HepG2 (cell line): ENCODE measurements at regions not wholly inside any gene's neighbourhood (a gene's known extent, or its start where the extent isn't known, plus 50 kb on each side); places are given as distances from the start of the nearest gene placed in this dataset.

Experiments used
- AGO2 ChIP-seq: fragments of 200-400 bp; formaldehyde crosslinking; optimal IDR thresholded peaks from 2 replicates; pipeline ENCODE3; 2017; ENCODE audit warnings: mild to moderate bottlenecking, low read depth, low read length, moderate library complexity
- BCL6 ChIP-seq: IDR thresholded peaks from 2 replicates; pipeline ENCODE4 v1.6.1; 2016; ENCODE audit warnings: missing genetic modification reagents, missing compliant biosample characterization
- CREB1 ChIP-seq, 2 experiments: fragments of 450-650 bp in 1 of 2; IDR thresholded peaks; 2 replicates each; pipeline ENCODE4 v1.6.1; 2016 to 2017; ENCODE audit warnings: control low read depth in 1 of 2, mild to moderate bottlenecking in 1 of 2, missing compliant biosample characterization in 1 of 2, missing genetic modification characterization in 1 of 2
- JUND ChIP-seq: sonication (generic); formaldehyde crosslinking; IDR thresholded peaks from 2 replicates; pipeline ENCODE4 v1.8.0; 2022; ENCODE audit warnings: mild to moderate bottlenecking, missing genetic modification reagents
- MXI1 ChIP-seq: IDR thresholded peaks from 3 replicates; pipeline ENCODE4 v1.6.1; 2012; ENCODE audit warnings: low read depth, low read length, inconsistent platforms, borderline replicate concordance
- NCOR1 ChIP-seq: fragments of 200-600 bp; sonication (generic); IDR thresholded peaks from 2 replicates; pipeline ENCODE4 v1.7.0; 2017; ENCODE audit warnings: antibody characterized with exemption, low read length, borderline replicate concordance
- POLR2A ChIP-seq, 2 experiments: IDR thresholded peaks; 2 replicates each; pipeline ENCODE4 v1.6.1; 2011; ENCODE audit warnings: low read depth in 2 of 2, low read length in 2 of 2, mild to moderate bottlenecking in 1 of 2, moderate library complexity in 1 of 2; ENCODE audit not compliant: insufficient read depth in 1 of 2
- ZNF629 ChIP-seq: sonication (generic); formaldehyde crosslinking; conservative IDR thresholded peaks from 2 replicates; pipeline ENCODE4 v1.5.0; 2020; ENCODE audit warnings: missing genetic modification reagents
- TF ChIP-seq, protein P1 (sequence below): IDR thresholded peaks from 2 replicates; pipeline ENCODE4 v1.6.1; 2016; ENCODE audit warnings: low read depth, missing genetic modification reagents, missing compliant biosample characterization
- TF ChIP-seq, protein P2 (sequence below), 2 experiments: fragments of 450-650 bp in 1 of 2; sonication (generic) in 1 of 2; formaldehyde crosslinking; IDR thresholded peaks; 2 replicates each; pipeline versions ENCODE4 v1.5.0 to v1.8.0; 2020 to 2022; ENCODE audit warnings: mild to moderate bottlenecking in 1 of 2, missing genetic modification reagents in 1 of 2
- TF ChIP-seq, protein P3 (sequence below): sonication (generic); formaldehyde crosslinking; IDR thresholded peaks from 2 replicates; pipeline ENCODE4 v1.9.0; 2021; ENCODE audit warnings: missing genetic modification reagents, mild to moderate bottlenecking, borderline replicate concordance
- TF ChIP-seq, protein P4 (sequence below): sonication (generic); formaldehyde crosslinking; IDR thresholded peaks from 2 replicates; pipeline ENCODE4 v1.5.0; 2020; ENCODE audit warnings: mild to moderate bottlenecking, missing genetic modification reagents, moderate library complexity

DNA sequence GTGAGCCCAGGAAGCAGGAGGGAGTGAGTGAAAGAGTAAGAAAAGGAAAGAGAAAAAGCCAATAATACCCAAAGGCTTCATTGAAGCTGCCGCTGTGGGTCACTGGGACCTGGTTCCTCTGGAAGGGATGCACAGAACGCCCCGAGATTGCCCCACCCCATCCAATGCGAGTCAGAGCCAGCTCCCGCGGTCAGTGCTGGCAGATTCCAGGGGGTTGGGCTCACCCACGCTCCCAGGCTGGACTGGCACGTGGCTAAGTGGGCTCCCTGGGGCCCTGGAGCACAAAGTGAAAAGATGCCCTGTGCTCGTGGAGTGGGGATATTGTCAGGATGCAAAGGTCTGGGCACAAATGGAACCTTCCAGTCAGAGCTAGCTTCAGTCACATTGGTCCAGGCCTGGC, 117.0 kb downstream of the OAT start:
- TF ChIP-seq, protein P1, sequence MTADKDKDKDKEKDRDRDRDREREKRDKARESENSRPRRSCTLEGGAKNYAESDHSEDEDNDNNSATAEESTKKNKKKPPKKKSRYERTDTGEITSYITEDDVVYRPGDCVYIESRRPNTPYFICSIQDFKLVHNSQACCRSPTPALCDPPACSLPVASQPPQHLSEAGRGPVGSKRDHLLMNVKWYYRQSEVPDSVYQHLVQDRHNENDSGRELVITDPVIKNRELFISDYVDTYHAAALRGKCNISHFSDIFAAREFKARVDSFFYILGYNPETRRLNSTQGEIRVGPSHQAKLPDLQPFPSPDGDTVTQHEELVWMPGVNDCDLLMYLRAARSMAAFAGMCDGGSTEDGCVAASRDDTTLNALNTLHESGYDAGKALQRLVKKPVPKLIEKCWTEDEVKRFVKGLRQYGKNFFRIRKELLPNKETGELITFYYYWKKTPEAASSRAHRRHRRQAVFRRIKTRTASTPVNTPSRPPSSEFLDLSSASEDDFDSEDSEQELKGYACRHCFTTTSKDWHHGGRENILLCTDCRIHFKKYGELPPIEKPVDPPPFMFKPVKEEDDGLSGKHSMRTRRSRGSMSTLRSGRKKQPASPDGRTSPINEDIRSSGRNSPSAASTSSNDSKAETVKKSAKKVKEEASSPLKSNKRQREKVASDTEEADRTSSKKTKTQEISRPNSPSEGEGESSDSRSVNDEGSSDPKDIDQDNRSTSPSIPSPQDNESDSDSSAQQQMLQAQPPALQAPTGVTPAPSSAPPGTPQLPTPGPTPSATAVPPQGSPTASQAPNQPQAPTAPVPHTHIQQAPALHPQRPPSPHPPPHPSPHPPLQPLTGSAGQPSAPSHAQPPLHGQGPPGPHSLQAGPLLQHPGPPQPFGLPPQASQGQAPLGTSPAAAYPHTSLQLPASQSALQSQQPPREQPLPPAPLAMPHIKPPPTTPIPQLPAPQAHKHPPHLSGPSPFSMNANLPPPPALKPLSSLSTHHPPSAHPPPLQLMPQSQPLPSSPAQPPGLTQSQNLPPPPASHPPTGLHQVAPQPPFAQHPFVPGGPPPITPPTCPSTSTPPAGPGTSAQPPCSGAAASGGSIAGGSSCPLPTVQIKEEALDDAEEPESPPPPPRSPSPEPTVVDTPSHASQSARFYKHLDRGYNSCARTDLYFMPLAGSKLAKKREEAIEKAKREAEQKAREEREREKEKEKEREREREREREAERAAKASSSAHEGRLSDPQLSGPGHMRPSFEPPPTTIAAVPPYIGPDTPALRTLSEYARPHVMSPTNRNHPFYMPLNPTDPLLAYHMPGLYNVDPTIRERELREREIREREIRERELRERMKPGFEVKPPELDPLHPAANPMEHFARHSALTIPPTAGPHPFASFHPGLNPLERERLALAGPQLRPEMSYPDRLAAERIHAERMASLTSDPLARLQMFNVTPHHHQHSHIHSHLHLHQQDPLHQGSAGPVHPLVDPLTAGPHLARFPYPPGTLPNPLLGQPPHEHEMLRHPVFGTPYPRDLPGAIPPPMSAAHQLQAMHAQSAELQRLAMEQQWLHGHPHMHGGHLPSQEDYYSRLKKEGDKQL (CRISPR knock-in tag), result no peak
- no peak for TF ChIP-seq JUND (CRISPR knock-in tag)
- no peak for TF ChIP-seq ZNF629 (CRISPR knock-in tag)
- no peak for TF ChIP-seq CREB1 (IDR thresholded peaks at IDR 0.05)
- TF ChIP-seq CREB1 (CRISPR knock-in tag; IDR thresholded peaks at IDR 0.05), result no peak
- TF ChIP-seq, protein P2, sequence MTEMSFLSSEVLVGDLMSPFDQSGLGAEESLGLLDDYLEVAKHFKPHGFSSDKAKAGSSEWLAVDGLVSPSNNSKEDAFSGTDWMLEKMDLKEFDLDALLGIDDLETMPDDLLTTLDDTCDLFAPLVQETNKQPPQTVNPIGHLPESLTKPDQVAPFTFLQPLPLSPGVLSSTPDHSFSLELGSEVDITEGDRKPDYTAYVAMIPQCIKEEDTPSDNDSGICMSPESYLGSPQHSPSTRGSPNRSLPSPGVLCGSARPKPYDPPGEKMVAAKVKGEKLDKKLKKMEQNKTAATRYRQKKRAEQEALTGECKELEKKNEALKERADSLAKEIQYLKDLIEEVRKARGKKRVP (CRISPR knock-in tag; IDR thresholded peaks at IDR 0.05), result no peak
- TF ChIP-seq POLR2A (IDR thresholded peaks at IDR 0.05; ENCODE audit: insufficient read depth in 1 of 2, low read depth in 2 of 2, low read length in 2 of 2), result no peak
- TF ChIP-seq, protein P3, sequence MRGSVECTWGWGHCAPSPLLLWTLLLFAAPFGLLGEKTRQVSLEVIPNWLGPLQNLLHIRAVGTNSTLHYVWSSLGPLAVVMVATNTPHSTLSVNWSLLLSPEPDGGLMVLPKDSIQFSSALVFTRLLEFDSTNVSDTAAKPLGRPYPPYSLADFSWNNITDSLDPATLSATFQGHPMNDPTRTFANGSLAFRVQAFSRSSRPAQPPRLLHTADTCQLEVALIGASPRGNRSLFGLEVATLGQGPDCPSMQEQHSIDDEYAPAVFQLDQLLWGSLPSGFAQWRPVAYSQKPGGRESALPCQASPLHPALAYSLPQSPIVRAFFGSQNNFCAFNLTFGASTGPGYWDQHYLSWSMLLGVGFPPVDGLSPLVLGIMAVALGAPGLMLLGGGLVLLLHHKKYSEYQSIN, result no peak
- no peak for TF ChIP-seq MXI1
- TF ChIP-seq NCOR1, result no peak
- TF ChIP-seq, protein P4, sequence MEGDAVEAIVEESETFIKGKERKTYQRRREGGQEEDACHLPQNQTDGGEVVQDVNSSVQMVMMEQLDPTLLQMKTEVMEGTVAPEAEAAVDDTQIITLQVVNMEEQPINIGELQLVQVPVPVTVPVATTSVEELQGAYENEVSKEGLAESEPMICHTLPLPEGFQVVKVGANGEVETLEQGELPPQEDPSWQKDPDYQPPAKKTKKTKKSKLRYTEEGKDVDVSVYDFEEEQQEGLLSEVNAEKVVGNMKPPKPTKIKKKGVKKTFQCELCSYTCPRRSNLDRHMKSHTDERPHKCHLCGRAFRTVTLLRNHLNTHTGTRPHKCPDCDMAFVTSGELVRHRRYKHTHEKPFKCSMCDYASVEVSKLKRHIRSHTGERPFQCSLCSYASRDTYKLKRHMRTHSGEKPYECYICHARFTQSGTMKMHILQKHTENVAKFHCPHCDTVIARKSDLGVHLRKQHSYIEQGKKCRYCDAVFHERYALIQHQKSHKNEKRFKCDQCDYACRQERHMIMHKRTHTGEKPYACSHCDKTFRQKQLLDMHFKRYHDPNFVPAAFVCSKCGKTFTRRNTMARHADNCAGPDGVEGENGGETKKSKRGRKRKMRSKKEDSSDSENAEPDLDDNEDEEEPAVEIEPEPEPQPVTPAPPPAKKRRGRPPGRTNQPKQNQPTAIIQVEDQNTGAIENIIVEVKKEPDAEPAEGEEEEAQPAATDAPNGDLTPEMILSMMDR (CRISPR knock-in tag), result no peak
- TF ChIP-seq AGO2, result no peak
- TF ChIP-seq BCL6 (CRISPR knock-in tag), result no peak
